ENCODE measurements at regions not wholly inside any gene's neighbourhood (a gene's known extent, or its start where the extent isn't known, plus 50 kb on each side); places are given as distances from the start of the nearest gene placed in this dataset.

- H3K9me3 Mint-ChIP-seq, result peaks cover 6% of the 10 kb centered on the region
- no peaks in the 10 kb centered on the region for H3K36me3 Mint-ChIP-seq
- H3K27ac Mint-ChIP-seq, result no peak overlapping the region
- no peak for TF ChIP-seq CTCF (IDR thresholded peaks at IDR 0.05; ENCODE audit: unreplicated experiment)
- peaks cover 2% of the 10 kb centered on the region for H3K4me1 Mint-ChIP-seq
- no peaks in the 10 kb centered on the region for H3K27me3 Mint-ChIP-seq (ENCODE audit: low read depth)
- H3K4me3 Mint-ChIP-seq, result no peak overlapping the region
- DNase-seq (ENCODE audit: low spot score in 2 of 2, unreplicated experiment in 2 of 2), result no peak
Observed at GRCh38 chr16:64445245-64445644, 676.6 kb downstream of the CDH11 start.

- no peak for DNase-seq (ENCODE audit: low spot score in 2 of 2, unreplicated experiment in 2 of 2)
- H3K4me3 Mint-ChIP-seq, result no peak overlapping the region
- H3K9me3 Mint-ChIP-seq, result no peaks in the 10 kb centered on the region
- no peaks in the 10 kb centered on the region for H3K36me3 Mint-ChIP-seq
- no peak for TF ChIP-seq CTCF (IDR thresholded peaks at IDR 0.05; ENCODE audit: unreplicated experiment)
- H3K27me3 Mint-ChIP-seq (ENCODE audit: low read depth), result no peaks in the 10 kb centered on the region
- H3K4me1 Mint-ChIP-seq, result peaks cover 10% of the 10 kb centered on the region
- H3K27ac Mint-ChIP-seq, result no peak overlapping the region
Observed at GRCh38 chr16:64440421-64440831, 681.4 kb downstream of the CDH11 start.

- Mint-ChIP-seq H3K27me3 (ENCODE audit: low read depth) (no peaks in the 10 kb centered on the region), H3K36me3 (no peaks in the 10 kb centered on the region), H3K4me3 (no peak overlapping the region), H3K9me3 (no peaks in the 10 kb centered on the region), H3K27ac (no peak overlapping the region), H3K4me1 (peaks cover 10% of the 10 kb centered on the region)
- no peak for TF ChIP-seq CTCF (IDR thresholded peaks at IDR 0.05; ENCODE audit: unreplicated experiment)
- DNase-seq (ENCODE audit: low spot score in 2 of 2, unreplicated experiment in 2 of 2), result no peak
Observed at GRCh38 chr16:64440005-64440404, 681.9 kb downstream of the CDH11 start.

GRCh38 chr16:64437706-64438324, 684.0 kb downstream of the CDH11 start:
- H3K9me3 Mint-ChIP-seq, result peaks cover 13% of the 10 kb centered on the region
- H3K4me1 Mint-ChIP-seq, result peaks cover 10% of the 10 kb centered on the region
- peak overlapping the region; percentile 89 for H3K27ac Mint-ChIP-seq
- no peak for DNase-seq (ENCODE audit: low spot score in 2 of 2, unreplicated experiment in 2 of 2)
- peaks cover 11% of the 10 kb centered on the region for H3K36me3 Mint-ChIP-seq
- peak overlapping the region; percentile 15 for H3K4me3 Mint-ChIP-seq
- no peaks in the 10 kb centered on the region for H3K27me3 Mint-ChIP-seq (ENCODE audit: low read depth)
- no peak for TF ChIP-seq CTCF (IDR thresholded peaks at IDR 0.05; ENCODE audit: unreplicated experiment)

GRCh38 chr16:64434526-64435069, 687.3 kb downstream of the CDH11 start:
- no peak overlapping the region for H3K27ac Mint-ChIP-seq
- H3K27me3 Mint-ChIP-seq (ENCODE audit: low read depth), result no peaks in the 10 kb centered on the region
- peaks cover 24% of the 10 kb centered on the region for H3K9me3 Mint-ChIP-seq
- no peak for DNase-seq (ENCODE audit: low spot score in 2 of 2, unreplicated experiment in 2 of 2)
- H3K4me3 Mint-ChIP-seq, result no peak overlapping the region
- TF ChIP-seq CTCF (IDR thresholded peaks at IDR 0.05; ENCODE audit: unreplicated experiment), result no peak
- H3K36me3 Mint-ChIP-seq, result peaks cover 11% of the 10 kb centered on the region
- H3K4me1 Mint-ChIP-seq, result peaks cover 10% of the 10 kb centered on the region

Data from mesothelial cell of epicardium (in vitro differentiated cells).